GM12878 (cell line): ENCODE measurements at regions not wholly inside any gene's neighbourhood (a gene's known extent, or its start where the extent isn't known, plus 50 kb on each side); places are given as distances from the start of the nearest gene placed in this dataset.

Experiments
- CTCF ChIP-seq, 3 experiments: IDR thresholded peaks in 2 of 3; conservative IDR thresholded peaks in 1 of 3; 2 replicates each; pipeline ENCODE4 v1.5.1; 2011; ENCODE audit warnings: low read depth in 3 of 3, low read length in 3 of 3, mild to moderate bottlenecking in 3 of 3, control low read depth in 2 of 3, moderate library complexity in 2 of 3, inconsistent platforms in 1 of 3, mixed read lengths in 1 of 3; ENCODE audit not compliant: control insufficient read depth in 2 of 3, insufficient read depth in 1 of 3; ENCODE audit errors: extremely low read depth in 1 of 3
- MXI1 ChIP-seq: fragments of 150-350 bp; IDR thresholded peaks from 2 replicates; pipeline ENCODE4 v1.6.1; 2011; ENCODE audit warnings: low read depth, mild to moderate bottlenecking, inconsistent platforms, low read length, improper control_type of control experiment
- PAX8 ChIP-seq: fragments of 450-650 bp; IDR thresholded peaks from 2 replicates; pipeline ENCODE4 v1.6.1; 2017; ENCODE audit warnings: mild to moderate bottlenecking, moderate library complexity
- POLR2AphosphoS5 ChIP-seq: IDR thresholded peaks from 2 replicates; pipeline ENCODE4 v1.6.1; 2011; ENCODE audit warnings: mild to moderate bottlenecking, low read length, inconsistent platforms

- TF ChIP-seq MXI1 (no peak), POLR2AphosphoS5 (no peak), CTCF (IDR thresholded peaks at IDR 0.05 in 2 of 3, conservative IDR thresholded peaks at IDR 0.05 in 1 of 3; ENCODE audit: control insufficient read depth in 2 of 3, extremely low read depth in 1 of 3, insufficient read depth in 1 of 3, low read depth in 3 of 3, low read length in 3 of 3) (no peak), PAX8 (no peak)
Observed at GRCh38 chr2:6394276-6394675, 471.4 kb downstream of the CMPK2 start.
